ENCODE measurements at regions not wholly inside any gene's neighbourhood (a gene's known extent, or its start where the extent isn't known, plus 50 kb on each side); places are given as distances from the start of the nearest gene placed in this dataset.

DNA sequence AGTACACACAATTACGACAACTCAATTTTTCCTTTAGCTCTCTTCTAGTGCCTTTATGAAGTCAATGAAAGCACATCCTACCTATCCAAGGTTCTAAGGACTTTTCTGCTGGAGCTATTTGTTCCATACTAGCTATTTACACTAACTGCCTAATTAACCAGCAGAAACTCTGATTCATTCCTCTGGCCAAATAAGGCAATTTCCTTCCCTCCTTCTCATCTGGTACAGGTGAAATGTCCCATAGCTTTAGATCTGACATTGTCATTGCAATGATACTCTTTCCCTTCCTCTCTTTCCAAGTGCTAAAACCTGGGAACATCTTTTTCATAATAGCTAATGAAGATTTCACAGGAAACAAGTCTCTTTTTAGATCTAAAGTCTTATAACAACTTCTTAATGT lies 521.7 kb downstream of the SOX2 start:
- no peak for DNase-seq

- no peak for DNase-seq
These were observed 522.2 kb downstream of the SOX2 start for GRCh38 chr3:182233957-182234356.

- no peak for DNase-seq
These were observed 523.2 kb downstream of the SOX2 start for GRCh38 chr3:182234881-182235280.

DNA sequence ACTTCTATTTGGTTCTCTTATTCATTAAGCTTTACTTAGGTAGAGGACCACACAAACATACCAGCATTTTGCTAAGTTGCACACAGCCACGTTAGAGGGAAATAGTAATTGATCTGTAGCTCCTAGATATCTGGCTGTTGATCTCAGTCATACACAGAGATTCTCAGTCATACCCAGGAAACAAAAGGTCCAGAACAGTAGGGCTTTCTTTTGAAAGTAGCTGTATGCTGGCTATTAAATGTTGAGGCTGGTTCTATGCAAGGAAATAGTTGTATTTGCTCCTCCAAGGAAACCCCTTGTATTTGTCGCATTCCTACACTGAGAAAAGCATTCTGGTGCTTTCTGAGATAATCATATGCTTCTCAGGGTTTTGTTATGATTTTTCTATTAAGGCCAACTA lies 523.8 kb downstream of the SOX2 start:
- no peak for DNase-seq

DNA sequence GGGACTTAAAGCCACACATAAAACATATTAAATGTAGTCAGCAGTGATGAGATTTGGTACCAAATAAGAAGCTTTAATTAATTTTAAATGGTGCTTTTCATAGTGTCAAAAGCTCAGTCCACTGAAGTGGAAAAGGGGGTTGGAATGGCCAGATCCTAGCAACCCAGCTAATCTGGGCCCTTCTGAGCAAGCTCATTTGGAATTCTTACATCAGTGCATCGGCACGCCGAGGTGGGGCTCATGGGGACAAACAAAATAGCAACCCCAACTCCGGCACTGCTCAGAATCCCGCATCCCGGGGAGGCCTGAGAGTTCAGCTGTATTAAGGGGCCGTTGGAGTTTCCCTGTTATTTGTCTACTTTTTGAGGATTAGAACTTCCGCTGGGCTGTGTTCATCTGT lies 526.4 kb downstream of the SOX2 start:
- no peak for DNase-seq

DNA sequence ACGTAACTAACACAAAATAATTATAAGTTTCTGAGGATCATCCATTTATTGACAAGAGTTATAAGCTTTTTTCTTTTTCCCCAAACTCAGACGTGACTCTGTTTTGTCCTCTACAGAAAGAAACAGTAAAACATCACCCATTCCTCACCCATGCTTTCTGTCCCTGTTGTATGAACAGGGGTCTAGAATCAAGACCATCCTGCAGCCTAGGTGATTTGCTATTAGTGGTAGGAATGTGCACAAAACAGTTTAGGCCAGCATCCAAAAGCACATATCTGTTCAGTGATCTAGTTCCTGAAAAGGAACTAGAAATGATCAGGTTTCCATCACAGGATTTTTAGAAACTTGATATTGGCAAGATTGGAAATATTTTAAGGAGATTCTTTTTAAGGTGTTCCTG lies 527.6 kb downstream of the SOX2 start:
- DNase-seq: no peak

- no peak for DNase-seq
These were observed 528.7 kb downstream of the SOX2 start for GRCh38 chr3:182240474-182240873.

DNA sequence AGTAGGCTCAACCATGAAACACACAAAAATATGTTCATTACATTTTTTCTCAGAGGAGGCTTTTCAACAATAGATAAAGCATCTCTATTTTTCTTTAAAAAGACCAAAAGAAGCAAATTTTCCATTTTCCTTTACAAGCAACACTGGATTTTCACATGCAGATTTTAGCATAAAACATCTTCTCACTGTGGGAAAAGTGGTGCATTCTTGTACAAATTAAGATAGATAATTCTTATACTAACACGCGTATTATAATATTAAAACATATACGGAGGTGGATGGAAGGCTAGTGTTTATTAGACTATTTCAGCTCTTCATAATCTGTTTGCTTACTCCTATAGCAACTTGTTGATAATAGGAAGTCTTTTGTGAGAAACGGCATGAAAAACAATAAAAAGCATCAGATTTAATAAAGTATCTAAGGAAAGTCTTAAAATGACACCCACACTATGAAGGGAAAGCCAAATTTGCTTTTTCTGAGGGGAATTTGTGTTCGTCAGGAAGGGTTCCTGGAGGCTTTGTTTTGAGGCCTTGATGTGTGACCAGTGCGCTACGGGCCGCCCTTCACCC lies 529.6 kb downstream of the SOX2 start:
- no peak for DNase-seq

DNA sequence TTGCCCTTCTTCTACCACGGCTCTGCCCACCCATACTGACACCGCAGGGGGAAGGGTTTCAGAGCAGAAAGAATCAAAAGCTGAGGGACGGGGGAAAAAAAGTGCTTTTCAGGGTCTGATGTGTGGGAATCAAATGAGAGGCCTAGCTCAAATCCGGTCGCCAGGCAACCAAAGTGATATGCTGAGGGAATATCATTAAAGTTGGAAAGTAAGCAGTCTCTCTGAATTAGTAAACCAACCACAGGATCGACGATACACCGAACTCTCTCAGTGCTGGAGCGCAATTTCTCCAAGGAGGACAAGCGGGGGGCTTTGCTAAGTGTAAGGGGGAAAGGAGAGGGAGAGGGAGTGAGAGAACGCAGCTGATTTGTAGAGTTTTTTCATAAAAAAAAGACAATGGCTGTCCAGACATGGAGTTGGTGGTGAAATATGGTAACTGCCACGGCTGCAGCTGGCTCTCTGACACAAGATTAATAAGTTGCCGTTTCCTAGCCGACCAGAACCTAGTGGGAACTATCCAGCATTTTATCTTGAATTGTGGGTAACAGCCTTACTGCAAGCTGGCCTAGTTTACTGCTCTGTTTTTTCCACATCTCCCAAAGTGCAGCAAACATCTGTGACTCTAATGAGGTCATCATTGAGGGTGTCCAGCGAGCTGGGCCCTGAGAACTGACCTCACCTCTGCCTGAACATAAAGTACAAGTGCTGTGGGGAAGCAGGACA lies 530.2 kb downstream of the SOX2 start:
- no peak for DNase-seq

GRCh38 chr3:182242489-182242942 lies 530.8 kb downstream of the SOX2 start:
- no peak for DNase-seq

DNA sequence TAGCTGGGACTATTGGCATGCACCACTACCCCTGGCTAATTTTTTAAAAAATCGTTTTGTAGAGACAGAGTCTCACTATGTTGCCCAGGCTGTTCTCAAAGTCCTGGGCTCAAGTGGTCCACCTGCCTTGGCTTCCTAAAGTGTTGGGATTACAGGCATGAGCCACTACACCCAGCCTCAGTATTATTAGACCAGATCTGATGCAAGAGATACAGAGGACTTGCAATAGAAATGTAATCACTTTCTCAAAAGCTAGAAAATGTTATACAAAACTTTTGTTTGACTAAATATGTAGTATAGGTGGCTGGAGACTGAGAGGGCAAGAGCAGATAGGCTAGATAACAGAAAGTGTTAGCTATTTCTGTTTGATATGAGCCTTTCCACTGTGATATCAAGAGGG lies 531.9 kb downstream of the SOX2 start:
- DNase-seq: no peak

DNA sequence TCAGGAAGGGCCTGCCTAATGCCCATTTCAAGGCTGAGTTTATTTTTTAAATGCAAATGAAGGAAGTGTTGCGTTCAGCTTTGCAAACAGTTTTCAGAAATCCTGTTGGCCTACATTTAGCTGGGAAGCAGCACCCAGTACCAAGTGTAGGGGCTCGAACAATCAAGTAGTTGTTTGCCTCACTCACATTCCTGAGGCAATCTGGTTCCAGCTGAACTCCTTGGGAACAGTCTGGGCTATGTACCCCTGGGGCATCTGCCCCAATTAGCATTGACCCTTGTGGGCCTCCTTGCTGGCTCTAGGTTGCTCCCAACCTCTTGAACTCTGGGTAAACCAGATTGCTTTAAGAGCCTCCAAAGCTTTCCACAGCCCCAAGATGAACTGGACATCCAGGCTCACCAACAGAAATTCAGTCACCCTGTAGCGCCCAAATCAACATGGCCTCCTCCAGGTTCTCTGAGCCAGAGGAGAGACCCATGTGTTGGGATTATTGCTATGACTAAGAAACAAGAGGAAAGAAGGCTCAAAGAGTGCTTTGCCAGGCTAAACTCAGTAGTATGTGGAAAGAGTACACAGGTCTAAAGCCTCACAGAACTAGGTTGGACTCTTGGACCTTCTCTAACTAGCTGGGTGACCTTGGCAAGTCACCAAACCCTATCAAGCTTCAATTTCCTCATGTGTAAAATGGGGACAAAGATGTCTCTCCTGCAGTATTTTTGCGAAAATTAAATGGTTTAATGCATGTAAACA lies 532.7 kb downstream of the SOX2 start:
- DNase-seq: no peak

DNA sequence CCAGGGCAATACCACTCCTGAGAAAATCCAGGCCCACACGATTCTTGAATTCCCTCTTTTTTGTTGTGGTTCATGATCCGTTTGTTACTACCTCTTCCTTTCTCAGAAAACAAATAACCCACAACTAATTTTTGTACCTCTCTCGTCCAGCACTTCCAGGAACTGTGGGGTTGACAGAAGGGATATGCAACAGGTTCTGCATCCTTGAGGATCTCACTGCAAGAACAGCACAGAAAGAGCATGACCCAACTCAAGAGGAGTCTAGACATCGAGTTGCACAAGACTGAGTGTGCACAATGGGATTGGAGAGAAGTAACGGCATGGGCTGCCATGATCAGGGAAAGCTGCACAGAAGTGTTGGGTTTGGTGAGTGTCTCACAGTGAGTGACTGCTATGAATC lies 533.3 kb downstream of the SOX2 start:
- no peak for DNase-seq

- DNase-seq: no peak
These were observed 535.1 kb downstream of the SOX2 start for GRCh38 chr3:182246870-182247269.

- DNase-seq: no peak
These were observed 536.7 kb downstream of the SOX2 start for GRCh38 chr3:182248349-182248880.

- DNase-seq: no peak
These were observed 540.5 kb upstream of the ATP11B start for GRCh38 chr3:182252802-182253201.

DNA sequence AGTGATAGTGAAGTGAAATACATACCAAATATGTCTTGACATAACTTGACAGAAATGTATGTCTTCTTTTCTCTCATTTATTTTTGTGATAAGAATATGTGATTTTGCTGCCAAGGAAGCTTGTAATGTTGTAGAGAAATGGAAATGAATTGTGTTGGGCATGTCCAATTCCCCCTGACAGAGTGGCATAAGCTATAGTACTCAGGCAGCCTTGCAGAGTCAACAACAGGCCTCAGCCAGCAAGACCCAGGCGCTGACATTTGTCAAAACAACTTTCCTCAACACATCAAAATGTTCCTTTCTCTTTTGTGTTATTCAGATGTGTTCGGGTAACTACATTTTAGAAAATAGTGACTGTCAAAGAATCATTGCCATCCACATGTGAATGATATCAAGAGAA lies 538.1 kb upstream of the ATP11B start:
- DNase-seq: no peak

- no peak for DNase-seq
These were observed 535.9 kb upstream of the ATP11B start for GRCh38 chr3:182257361-182257760.

GRCh38 chr3:182258538-182259177 lies 534.6 kb upstream of the ATP11B start:
- no peak for DNase-seq

DNA sequence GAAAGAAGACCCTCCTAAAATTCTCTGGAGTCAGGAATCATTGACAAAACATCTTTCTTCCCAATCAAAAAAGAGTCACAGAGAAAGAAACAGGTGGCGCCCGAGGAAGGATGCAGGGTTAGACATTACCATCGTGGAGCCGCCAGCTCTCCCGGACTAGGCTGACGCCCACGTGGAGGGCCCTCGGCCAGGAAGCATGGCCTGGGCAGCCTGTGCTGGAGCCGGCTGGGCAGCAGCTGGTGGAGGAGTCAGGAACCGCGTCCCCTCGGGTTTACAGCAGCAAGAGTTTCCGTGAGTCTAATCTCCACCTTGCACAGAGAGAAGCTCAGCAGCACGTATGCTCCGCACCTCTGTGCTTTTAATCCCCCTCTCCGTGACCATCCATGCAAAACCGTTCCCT lies 533.7 kb upstream of the ATP11B start:
- DNase-seq: no peak

DNA sequence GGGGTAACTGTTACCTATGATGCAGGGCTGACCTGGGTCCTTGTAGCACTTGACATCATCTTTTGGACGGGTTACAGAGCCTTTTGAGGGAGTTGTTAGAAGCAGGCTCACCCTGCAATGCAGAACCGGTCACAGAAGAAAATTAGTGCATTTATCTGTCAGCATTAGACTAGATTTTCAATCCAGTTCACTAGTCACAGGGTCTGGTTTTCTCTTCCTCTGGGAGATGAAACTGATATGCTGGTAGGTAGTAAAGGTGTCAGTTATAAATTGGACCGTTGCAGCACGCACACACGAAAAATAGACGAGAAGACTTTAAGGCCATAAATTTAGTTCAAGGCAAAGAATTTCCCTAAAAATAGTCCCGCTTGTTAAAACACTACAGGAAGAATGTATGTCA lies 532.3 kb upstream of the ATP11B start:
- DNase-seq: no peak

DNA sequence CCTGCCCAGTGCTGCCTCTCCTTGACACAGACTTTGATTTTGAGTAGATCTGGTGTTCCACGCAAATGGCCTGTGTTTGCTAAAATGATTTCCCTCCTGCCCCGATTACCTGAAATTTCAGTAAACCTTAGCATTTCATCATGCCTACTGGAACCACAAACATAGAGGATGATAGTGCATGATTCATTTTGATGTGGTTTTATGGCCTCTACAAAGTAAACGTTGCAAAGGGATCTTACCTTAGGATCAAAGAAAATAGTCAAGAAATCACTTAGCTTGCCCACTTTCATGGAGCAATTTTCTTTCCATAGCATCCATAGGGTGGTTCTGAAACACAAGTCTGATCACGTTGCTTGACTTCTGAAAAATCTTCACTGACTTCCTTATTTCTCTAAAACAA lies 524.6 kb upstream of the ATP11B start:
- no peak for DNase-seq

GRCh38 chr3:182276512-182276911 lies 516.8 kb upstream of the ATP11B start:
- no peak for DNase-seq

- no peak for DNase-seq
These were observed 508.5 kb upstream of the ATP11B start for GRCh38 chr3:182284793-182285192.
